ENCODE measurements at regions not wholly inside any gene's neighbourhood (a gene's known extent, or its start where the extent isn't known, plus 50 kb on each side); places are given as distances from the start of the nearest gene placed in this dataset.

DNA sequence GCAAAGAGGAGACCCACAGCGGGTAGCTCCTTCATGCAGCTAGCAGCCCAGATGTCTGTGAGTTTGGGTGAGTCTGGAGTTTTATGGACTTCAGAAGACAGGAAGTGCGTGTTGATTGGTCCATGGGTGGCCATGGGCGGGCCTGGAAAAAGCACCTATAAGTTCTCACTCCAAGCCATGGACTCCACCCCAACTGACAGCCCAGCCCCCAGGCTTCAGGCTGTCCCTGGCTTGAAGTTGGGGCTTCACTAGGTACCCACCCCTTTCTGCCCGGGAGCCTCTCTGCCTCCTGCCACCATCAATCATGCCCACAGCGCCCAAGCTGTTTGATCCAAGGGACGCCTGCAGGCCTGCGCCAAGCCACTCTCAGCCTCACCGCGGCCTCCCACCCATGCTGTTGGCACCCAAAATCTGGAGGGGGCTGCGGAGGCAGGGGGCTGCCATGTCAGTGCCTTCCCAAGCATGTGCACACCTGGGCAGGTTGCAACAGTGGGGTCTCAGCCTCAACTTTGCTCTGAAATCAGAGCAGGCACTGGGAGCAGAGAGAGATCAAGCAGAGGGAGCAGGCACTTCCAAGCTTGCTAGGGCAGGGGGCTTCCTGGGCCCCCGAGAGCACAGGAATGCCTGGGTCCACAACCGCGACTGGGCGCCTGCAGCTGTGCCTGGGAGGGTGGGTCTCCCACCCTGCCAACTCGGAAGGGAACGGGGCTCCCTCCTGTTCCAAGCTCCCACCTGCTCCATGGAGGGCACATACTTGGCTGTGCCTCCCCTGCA is 1503.7 kb downstream of the CDH11 start:
- TF ChIP-seq EZH2 (IDR thresholded peaks at IDR 0.05; ENCODE audit: borderline replicate concordance, control insufficient read depth, low read depth, low read length), result no peak
- no peak for TF ChIP-seq TARDBP (IDR thresholded peaks at IDR 0.05; ENCODE audit: borderline replicate concordance)
- no peak for TF ChIP-seq PML (IDR thresholded peaks at IDR 0.05; ENCODE audit: low read length)
- TF ChIP-seq, protein P1, sequence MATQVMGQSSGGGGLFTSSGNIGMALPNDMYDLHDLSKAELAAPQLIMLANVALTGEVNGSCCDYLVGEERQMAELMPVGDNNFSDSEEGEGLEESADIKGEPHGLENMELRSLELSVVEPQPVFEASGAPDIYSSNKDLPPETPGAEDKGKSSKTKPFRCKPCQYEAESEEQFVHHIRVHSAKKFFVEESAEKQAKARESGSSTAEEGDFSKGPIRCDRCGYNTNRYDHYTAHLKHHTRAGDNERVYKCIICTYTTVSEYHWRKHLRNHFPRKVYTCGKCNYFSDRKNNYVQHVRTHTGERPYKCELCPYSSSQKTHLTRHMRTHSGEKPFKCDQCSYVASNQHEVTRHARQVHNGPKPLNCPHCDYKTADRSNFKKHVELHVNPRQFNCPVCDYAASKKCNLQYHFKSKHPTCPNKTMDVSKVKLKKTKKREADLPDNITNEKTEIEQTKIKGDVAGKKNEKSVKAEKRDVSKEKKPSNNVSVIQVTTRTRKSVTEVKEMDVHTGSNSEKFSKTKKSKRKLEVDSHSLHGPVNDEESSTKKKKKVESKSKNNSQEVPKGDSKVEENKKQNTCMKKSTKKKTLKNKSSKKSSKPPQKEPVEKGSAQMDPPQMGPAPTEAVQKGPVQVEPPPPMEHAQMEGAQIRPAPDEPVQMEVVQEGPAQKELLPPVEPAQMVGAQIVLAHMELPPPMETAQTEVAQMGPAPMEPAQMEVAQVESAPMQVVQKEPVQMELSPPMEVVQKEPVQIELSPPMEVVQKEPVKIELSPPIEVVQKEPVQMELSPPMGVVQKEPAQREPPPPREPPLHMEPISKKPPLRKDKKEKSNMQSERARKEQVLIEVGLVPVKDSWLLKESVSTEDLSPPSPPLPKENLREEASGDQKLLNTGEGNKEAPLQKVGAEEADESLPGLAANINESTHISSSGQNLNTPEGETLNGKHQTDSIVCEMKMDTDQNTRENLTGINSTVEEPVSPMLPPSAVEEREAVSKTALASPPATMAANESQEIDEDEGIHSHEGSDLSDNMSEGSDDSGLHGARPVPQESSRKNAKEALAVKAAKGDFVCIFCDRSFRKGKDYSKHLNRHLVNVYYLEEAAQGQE (IDR thresholded peaks at IDR 0.05; ENCODE audit: low read depth, low read length), result no peak
- no peak for TF ChIP-seq SUZ12 (IDR thresholded peaks at IDR 0.05; ENCODE audit: unreplicated experiment)
- no peak for TF ChIP-seq RAD21 (IDR thresholded peaks at IDR 0.05; ENCODE audit: insufficient read depth, low read depth, low read length)
- TF ChIP-seq POLR2AphosphoS5 (IDR thresholded peaks at IDR 0.05; ENCODE audit: low read length), result no peak
- no peak for TF ChIP-seq FOS (IDR thresholded peaks at IDR 0.05; ENCODE audit: borderline replicate concordance, extremely low read depth, insufficient read length)
- TF ChIP-seq, protein P2, sequence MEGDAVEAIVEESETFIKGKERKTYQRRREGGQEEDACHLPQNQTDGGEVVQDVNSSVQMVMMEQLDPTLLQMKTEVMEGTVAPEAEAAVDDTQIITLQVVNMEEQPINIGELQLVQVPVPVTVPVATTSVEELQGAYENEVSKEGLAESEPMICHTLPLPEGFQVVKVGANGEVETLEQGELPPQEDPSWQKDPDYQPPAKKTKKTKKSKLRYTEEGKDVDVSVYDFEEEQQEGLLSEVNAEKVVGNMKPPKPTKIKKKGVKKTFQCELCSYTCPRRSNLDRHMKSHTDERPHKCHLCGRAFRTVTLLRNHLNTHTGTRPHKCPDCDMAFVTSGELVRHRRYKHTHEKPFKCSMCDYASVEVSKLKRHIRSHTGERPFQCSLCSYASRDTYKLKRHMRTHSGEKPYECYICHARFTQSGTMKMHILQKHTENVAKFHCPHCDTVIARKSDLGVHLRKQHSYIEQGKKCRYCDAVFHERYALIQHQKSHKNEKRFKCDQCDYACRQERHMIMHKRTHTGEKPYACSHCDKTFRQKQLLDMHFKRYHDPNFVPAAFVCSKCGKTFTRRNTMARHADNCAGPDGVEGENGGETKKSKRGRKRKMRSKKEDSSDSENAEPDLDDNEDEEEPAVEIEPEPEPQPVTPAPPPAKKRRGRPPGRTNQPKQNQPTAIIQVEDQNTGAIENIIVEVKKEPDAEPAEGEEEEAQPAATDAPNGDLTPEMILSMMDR (IDR thresholded peaks at IDR 0.05 in 2 of 3, conservative IDR thresholded peaks at IDR 0.05 in 1 of 3; ENCODE audit: control insufficient read depth in 2 of 3, extremely low read depth in 1 of 3, insufficient read depth in 1 of 3, low read depth in 3 of 3, low read length in 3 of 3), result no peak
- TF ChIP-seq NFIC (IDR thresholded peaks at IDR 0.05; ENCODE audit: low read depth, low read length), result no peak
- no peak for TF ChIP-seq SRF (IDR thresholded peaks at IDR 0.05; ENCODE audit: low read depth in 2 of 2, low read length in 2 of 2)
- TF ChIP-seq SREBF1 (IDR thresholded peaks at IDR 0.05; ENCODE audit: low read length), result no peak
- TF ChIP-seq, protein P3, sequence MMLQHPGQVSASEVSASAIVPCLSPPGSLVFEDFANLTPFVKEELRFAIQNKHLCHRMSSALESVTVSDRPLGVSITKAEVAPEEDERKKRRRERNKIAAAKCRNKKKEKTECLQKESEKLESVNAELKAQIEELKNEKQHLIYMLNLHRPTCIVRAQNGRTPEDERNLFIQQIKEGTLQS (IDR thresholded peaks at IDR 0.05; ENCODE audit: borderline replicate concordance, extremely low read depth, low read depth, low read length), result no peak
- no peak for TF ChIP-seq TCF12 (IDR thresholded peaks at IDR 0.05; ENCODE audit: low read depth, low read length)
